DMS53 treated with DMSO at 0.1 percent for 48 hours (cell line): ENCODE measurements at regions not wholly inside any gene's neighbourhood (a gene's known extent, or its start where the extent isn't known, plus 50 kb on each side); places are given as distances from the start of the nearest gene placed in this dataset.

Experiments used
- DNase-seq: peaks from one replicate; lab custom pipeline; 2025; ENCODE audit not compliant: unreplicated experiment; lab: John Stamatoyannopoulos, UW

DNA sequence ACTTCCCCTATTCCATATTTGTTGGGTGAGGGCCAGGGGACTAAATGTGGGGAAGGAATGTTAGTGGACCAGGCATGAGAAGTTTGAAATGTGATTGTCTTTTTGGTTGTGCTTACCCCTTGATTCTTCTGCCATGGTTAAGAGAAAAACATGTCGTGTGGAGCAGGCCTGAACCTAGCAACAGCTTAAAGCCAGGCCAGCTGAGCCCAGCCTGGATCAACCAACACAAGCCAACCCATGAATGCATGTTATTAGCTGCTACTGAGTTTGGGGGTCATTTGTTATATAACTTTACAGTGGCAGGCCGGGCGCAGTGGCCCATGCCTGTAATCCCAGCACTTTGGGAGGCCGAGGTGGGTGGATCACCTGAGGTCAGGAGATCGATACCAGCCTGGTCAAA is 52.4 kb upstream of the TRIO start:
- no peak for DNase-seq

GRCh38 chr5:14090290-14090689 is 52.9 kb upstream of the TRIO start:
- no peak for DNase-seq

DNA sequence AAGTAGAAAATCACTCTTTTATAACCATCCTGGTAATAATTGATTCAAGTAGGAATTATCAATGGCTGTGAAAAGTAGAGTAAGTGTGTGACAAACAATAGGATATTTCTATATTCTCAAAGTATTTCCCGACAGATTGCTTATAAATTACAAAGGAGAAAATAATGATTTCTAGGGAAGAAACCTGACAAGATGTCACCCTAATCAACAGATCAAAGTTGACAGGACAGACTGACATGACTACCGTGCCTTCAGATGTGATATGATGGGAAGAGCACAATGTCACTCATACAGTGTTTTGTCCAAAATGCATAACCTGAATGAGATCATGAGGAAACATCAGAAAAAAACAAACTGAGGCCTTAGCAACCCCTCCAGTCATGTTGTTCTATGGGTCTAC is 53.9 kb upstream of the TRIO start:
- no peak for DNase-seq

DNA sequence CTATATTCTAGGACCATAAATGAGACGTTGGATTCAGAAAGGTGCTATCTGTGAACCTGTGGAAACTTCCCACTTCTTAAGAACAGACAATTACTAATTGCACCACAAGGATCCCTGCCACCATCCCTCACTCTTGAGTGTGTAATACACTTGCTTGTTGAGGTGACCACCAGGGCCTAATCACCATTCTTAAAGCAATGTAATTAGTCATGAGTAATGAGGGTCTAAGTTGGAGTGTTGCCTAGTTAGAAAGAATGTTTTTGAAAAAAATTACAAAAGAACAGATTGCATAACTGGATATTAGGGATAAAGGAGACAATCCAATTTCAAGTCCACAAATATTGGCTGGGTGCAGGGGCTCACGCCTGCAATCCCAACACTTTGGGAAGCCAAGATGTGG is 56.9 kb upstream of the TRIO start:
- DNase-seq = no peak

GRCh38 chr5:14082973-14083372 is 60.2 kb upstream of the TRIO start:
- DNase-seq = peak; percentile 76

- DNase-seq = no peak
Measured at GRCh38 chr5:14082523-14082922, 60.6 kb upstream of the TRIO start.

GRCh38 chr5:14081791-14082190 is 61.4 kb upstream of the TRIO start:
- no peak for DNase-seq

DNA sequence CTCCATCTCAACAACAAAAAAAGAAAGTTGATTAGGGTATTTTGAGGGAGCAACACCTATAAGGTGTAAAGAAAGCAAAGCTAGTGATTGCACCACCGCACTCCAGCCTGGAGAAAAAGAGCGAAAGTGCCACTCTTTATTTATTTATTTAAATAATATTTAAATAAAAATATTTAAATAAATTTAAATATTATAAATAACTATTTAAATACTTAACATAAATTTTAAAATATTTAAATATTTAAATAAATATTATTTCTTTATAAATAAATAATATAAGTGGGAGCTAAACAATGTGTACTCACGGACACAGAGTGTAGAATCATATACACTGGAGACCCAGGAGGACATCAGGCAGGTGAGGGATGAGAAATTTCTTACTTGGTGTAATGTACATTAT is 64.4 kb upstream of the TRIO start:
- DNase-seq = no peak

DNA sequence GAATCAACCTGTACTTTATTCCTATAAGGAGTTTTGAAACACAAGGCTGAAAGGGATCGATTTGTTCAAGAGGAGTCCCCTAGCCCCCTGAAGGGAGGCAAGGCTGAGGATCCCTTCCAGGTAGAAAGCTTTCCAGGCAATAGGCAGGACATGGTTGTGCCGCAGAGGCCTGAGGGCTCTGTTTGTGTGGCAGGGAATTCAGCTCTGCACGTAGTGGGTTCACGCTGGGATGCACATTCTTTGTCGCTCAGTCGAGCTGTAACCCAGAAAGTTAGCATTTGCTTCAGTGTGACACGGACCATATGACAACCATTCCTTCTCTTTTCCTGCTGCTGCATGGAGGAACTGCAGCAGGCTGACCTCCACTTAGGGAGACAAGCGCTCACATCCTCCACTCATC is 65.6 kb upstream of the TRIO start:
- no peak for DNase-seq

- DNase-seq = no peak
Measured at GRCh38 chr5:14076561-14076960, 66.6 kb upstream of the TRIO start.

- DNase-seq = no peak
Measured at GRCh38 chr5:14075937-14076336, 67.2 kb upstream of the TRIO start.

GRCh38 chr5:14071433-14071832 is 71.7 kb upstream of the TRIO start:
- DNase-seq = no peak

DNA sequence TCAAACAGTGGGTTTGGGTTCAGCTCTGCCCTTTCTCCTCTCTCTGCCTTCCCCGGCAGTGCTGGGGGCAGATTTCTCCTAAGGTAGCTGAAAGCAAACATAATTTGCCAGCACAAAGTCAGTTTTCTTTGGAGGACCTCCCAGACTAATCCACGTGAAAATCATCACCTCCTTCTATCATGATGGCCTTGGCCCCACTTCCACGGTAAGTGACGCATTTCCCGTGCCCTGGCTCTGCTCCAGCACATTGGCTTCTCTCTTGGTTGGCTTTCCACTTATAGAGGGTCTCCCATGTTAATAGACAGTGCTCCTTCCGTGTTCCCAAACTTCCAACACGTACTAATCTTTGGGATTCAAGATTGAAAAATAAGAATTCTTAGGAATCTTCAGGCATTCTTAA is 74.1 kb upstream of the TRIO start:
- no peak for DNase-seq

DNA sequence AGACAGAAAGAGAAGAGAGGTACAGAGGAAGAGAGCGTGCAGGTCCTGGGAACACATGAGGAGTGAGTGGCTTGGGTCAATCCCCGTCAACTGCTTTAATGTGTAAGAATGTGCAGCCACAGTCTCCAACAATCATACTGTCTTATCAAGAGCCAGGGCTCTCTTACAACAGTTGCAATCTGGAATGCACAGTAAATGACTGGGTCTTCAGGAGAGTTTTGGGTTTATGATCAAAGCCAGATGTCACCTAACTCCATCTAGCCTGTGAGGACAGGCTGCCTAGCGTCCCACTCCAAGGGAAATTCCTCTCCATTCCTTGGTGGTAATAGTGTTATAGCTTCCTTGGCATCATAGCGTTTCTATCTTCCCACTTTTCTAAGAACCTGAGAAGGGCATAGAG is 75.0 kb upstream of the TRIO start:
- DNase-seq = no peak

GRCh38 chr5:14066326-14066725 is 76.8 kb upstream of the TRIO start:
- DNase-seq = no peak

DNA sequence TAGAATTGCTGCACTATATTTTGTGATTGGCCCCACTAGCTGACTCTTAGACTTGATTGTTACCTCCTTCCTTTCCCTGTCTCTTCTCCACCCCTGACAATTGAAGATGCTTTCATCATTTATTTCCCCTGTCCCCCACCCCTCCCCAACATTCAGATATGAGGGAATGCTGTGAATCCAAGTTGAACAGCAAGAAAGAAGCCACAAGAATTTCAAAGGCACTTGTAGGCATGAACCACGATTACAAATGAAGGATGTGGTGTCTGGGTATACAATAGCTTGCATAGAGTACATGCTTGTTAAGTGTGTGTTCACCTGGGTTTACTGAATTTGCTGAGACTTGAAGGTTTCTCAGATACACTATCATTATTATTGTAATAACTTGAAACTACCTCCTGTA is 78.3 kb upstream of the TRIO start:
- no peak for DNase-seq

DNA sequence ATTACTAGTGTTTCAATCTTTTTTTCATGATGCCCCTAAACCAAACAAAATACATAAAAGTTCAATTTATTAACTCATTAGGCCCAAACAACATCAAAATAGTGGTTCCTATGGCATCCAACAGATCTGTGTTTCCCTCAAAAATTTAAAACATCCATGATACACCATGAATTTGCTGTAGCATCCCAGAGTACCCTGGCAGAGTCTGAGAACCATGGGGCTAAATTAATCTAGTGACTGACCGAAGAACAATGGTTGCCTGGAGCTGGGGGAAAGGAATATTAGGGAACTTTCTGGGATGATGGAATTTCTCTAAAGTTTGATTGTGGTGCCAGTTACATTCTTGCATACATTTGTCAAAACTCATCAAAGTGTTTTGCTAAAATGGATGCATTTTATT is 79.5 kb upstream of the TRIO start:
- DNase-seq = no peak

GRCh38 chr5:14063138-14063537 is 80.0 kb upstream of the TRIO start:
- no peak for DNase-seq

DNA sequence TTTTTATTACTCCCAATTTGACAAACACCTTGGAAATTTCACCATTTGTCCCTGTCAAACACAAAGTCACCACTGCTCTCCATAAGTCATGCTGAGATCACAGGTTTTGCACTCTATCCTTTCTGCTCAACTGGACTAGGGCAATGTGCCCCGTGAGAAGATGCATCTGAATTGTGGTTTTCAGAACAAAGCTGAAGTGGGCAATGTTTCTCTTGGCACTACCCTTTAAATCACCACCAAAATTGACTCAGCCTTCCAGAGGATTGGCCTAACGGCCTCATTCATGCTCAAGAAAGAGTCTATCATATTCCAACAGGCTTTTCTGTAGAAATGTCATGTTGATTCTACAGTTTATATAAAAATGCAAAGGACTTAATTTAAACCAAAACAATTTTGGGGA is 81.0 kb upstream of the TRIO start:
- DNase-seq = no peak

DNA sequence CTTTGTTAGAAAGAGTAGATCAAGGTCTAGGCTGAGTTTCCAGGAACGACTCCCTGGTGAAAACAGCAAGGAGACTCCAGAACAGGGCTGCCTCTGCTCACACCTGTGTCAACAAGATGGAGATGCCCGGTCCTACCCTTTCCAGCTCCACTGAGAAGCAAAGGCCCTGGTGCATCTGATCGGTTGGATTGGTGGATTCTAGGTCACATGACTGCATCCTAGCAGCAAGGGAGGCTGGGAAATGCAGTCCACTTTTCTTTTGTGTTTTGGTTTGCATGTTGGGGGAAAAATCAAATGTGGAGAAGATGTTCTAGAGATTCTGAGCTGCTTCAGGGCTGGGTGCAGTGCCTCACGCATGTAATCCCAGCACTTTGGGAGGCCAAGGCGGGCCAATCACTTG is 82.0 kb upstream of the TRIO start:
- DNase-seq = no peak

DNA sequence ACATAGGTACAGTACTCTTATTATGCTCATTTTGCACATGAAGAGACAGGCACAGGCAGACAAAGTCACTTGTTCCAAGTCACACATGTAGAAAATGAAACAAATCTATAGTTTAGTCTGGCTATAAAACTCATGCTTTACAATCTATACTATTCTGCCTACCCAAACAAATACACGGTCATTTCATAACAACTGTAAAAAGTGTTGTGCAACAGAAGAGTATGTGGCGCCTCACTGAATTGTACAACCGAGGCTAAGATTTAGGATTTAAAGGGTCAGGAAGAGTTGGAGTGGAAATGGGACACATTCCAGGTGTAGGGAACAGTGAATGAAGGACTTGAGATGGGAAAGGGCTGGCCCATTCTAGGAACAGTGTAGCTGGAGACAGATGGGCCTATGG is 82.9 kb upstream of the TRIO start:
- no peak for DNase-seq

- DNase-seq = no peak
Measured at GRCh38 chr5:14059810-14060209, 83.3 kb upstream of the TRIO start.

GRCh38 chr5:14057289-14057688 is 85.9 kb upstream of the TRIO start:
- DNase-seq = no peak

GRCh38 chr5:14056039-14056438 is 87.1 kb upstream of the TRIO start:
- DNase-seq = no peak
